GM23338 (cell line): ENCODE measurements at regions not wholly inside any gene's neighbourhood (a gene's known extent, or its start where the extent isn't known, plus 50 kb on each side); places are given as distances from the start of the nearest gene placed in this dataset.

Experiments used
- ATAC-seq: fragments of 200-7000 bp; cut with Tn5 transposase; 3 replicates; pipeline ENCODE4 v1.9.1; 2020
- DNase-seq: peaks from one replicate; pipeline ENCODE4 v3.0.0-alpha.2; 2015; ENCODE audit warnings: low spot score
- H2AFZ ChIP-seq: fragments of 200-600 bp; sonication (generic); 2 replicates; pipeline ENCODE4 v1.8.0; 2016; ENCODE audit warnings: antibody characterized with exemption, mild to moderate bottlenecking, moderate library complexity
- H3F3A ChIP-seq: fragments of 200-600 bp; sonication (generic); replicated peaks from 2 replicates; pipeline ENCODE4 v1.8.0; 2017; ENCODE audit warnings: antibody characterized with exemption, mixed run types, low read depth
- H3K27ac ChIP-seq: fragments of 200-600 bp; sonication (generic); 2 replicates; pipeline ENCODE4 v1.6.1; 2016; ENCODE audit warnings: low read depth
- H3K27me3 ChIP-seq: fragments of 200-600 bp; sonication (generic); 2 replicates; pipeline ENCODE4 v1.8.0; 2016; ENCODE audit warnings: mild to moderate bottlenecking, mixed run types, moderate library complexity; ENCODE audit not compliant: insufficient read depth
- H3K36me3 ChIP-seq: fragments of 200-600 bp; sonication (generic); 2 replicates; pipeline ENCODE4 v1.8.0; 2016; ENCODE audit warnings: mild to moderate bottlenecking; ENCODE audit not compliant: insufficient read depth
- H3K4me1 ChIP-seq: fragments of 200-600 bp; sonication (generic); 2 replicates; pipeline ENCODE4 v1.8.0; 2016; ENCODE audit warnings: mild to moderate bottlenecking, moderate library complexity; ENCODE audit not compliant: insufficient read depth
- H3K4me2 ChIP-seq: fragments of 200-600 bp; sonication (generic); 2 replicates; pipeline ENCODE4 v1.7.1; 2017; ENCODE audit warnings: mixed run types
- H3K4me3 ChIP-seq: fragments of 200-600 bp; sonication (generic); 2 replicates; pipeline ENCODE4 v1.6.1; 2016; ENCODE audit warnings: mixed run types
- H3K79me2 ChIP-seq: fragments of 200-600 bp; sonication (generic); replicated peaks from 2 replicates; pipeline ENCODE4 v1.8.0; 2017; ENCODE audit warnings: mild to moderate bottlenecking; ENCODE audit not compliant: insufficient read depth
- H3K9me2 ChIP-seq: fragments of 200-600 bp; sonication (generic); 2 replicates; pipeline ENCODE4 v1.8.0; 2017; ENCODE audit not compliant: insufficient read depth
- H4K20me1 ChIP-seq: fragments of 200-600 bp; sonication (generic); replicated peaks from 2 replicates; pipeline ENCODE4 v1.8.0; 2017; ENCODE audit warnings: mild to moderate bottlenecking; ENCODE audit not compliant: insufficient read depth
- H3K27ac Mint-ChIP-seq: 2 replicates; pipeline ENCODE4 v1.8.0; 2020; ENCODE audit warnings: inconsistent platforms, mild to moderate bottlenecking, moderate library complexity, mixed read lengths
- H3K27me3 Mint-ChIP-seq: 3 replicates; pipeline ENCODE4 v1.8.0; 2022; ENCODE audit warnings: low read depth, mild to moderate bottlenecking, moderate library complexity, mixed read lengths, inconsistent platforms; ENCODE audit not compliant: insufficient read depth, poor library complexity
- H3K36me3 Mint-ChIP-seq: 3 replicates; pipeline ENCODE4 v1.8.0; 2021; ENCODE audit warnings: low read depth, mild to moderate bottlenecking, inconsistent platforms, moderate library complexity, mixed read lengths
- H3K4me1 Mint-ChIP-seq: 3 replicates; pipeline ENCODE4 v1.8.0; 2020; ENCODE audit warnings: mild to moderate bottlenecking, inconsistent platforms, mixed read lengths
- H3K4me3 Mint-ChIP-seq: 3 replicates; pipeline ENCODE4 v1.8.0; 2021; ENCODE audit warnings: moderate library complexity, mild to moderate bottlenecking, inconsistent platforms, mixed read lengths
- H3K9me3 Mint-ChIP-seq: 3 replicates; pipeline ENCODE4 v1.8.0; 2020; ENCODE audit warnings: moderate library complexity, mild to moderate bottlenecking, inconsistent platforms, mixed read lengths
- CREB1 ChIP-seq: fragments of 250-450 bp; sonication (Bioruptor Pico); IDR thresholded peaks from 2 replicates; pipeline ENCODE4 v1.5.0; 2020; ENCODE audit warnings: low read depth, mild to moderate bottlenecking, moderate library complexity
- EZH2 ChIP-seq: fragments of 200-600 bp; sonication (generic); IDR thresholded peaks from one replicate; pipeline ENCODE4 v1.8.0; 2017; ENCODE audit warnings: antibody characterized with exemption, mild to moderate bottlenecking, low read depth; ENCODE audit not compliant: unreplicated experiment
- EZH2phosphoT487 ChIP-seq: fragments of 200-600 bp; sonication (generic); IDR thresholded peaks from one replicate; pipeline ENCODE4 v1.8.1; 2018; ENCODE audit warnings: antibody characterized with exemption; ENCODE audit not compliant: unreplicated experiment
- JUNB ChIP-seq: IDR thresholded peaks from one replicate; pipeline ENCODE4 v1.6.1; 2016; ENCODE audit warnings: antibody characterized with exemption; ENCODE audit not compliant: unreplicated experiment
- NANOG ChIP-seq: IDR thresholded peaks from 2 replicates; pipeline ENCODE4 v1.6.1; 2016; ENCODE audit warnings: antibody characterized with exemption, borderline replicate concordance
- POLR2AphosphoS5 ChIP-seq: IDR thresholded peaks from 2 replicates; pipeline ENCODE4 v1.6.1; 2016; ENCODE audit warnings: antibody characterized with exemption, low read depth
- STAT1 ChIP-seq: IDR thresholded peaks from one replicate; pipeline ENCODE4 v1.6.1; 2016; ENCODE audit warnings: antibody characterized with exemption; ENCODE audit not compliant: unreplicated experiment
- ZNF114 ChIP-seq: fragments of 250-450 bp; sonication (Bioruptor Pico); IDR thresholded peaks from 2 replicates; pipeline ENCODE4 v1.5.0; 2020; ENCODE audit warnings: mild to moderate bottlenecking, moderate library complexity
- ZNF331 ChIP-seq: fragments of 250-450 bp; sonication (Bioruptor Pico); IDR thresholded peaks from 2 replicates; pipeline ENCODE4 v1.5.0; 2020; ENCODE audit warnings: low read depth, mild to moderate bottlenecking, moderate library complexity
- TF ChIP-seq, protein P1 (sequence below): fragments of 250-450 bp; sonication (Bioruptor Pico); IDR thresholded peaks from 2 replicates; pipeline ENCODE4 v1.5.0; 2020; ENCODE audit warnings: mild to moderate bottlenecking, moderate library complexity
- TF ChIP-seq, protein P2 (sequence below), 2 experiments: fragments of 200-600 bp in 1 of 2; sonication (generic) in 1 of 2; conservative IDR thresholded peaks; 2 replicates each; pipeline versions ENCODE4 v1.5.1 to v1.6.1; 2016 to 2017; ENCODE audit warnings: antibody characterized with exemption in 2 of 2, low read depth in 2 of 2, mild to moderate bottlenecking in 2 of 2, moderate library complexity in 1 of 2
- TF ChIP-seq, protein P3 (sequence below): IDR thresholded peaks from one replicate; pipeline ENCODE4 v1.6.1; 2018; ENCODE audit warnings: antibody characterized with exemption; ENCODE audit not compliant: unreplicated experiment
- TF ChIP-seq, protein P4 (sequence below): IDR thresholded peaks from 2 replicates; pipeline ENCODE4 v1.6.1; 2016; ENCODE audit warnings: antibody characterized with exemption

DNA sequence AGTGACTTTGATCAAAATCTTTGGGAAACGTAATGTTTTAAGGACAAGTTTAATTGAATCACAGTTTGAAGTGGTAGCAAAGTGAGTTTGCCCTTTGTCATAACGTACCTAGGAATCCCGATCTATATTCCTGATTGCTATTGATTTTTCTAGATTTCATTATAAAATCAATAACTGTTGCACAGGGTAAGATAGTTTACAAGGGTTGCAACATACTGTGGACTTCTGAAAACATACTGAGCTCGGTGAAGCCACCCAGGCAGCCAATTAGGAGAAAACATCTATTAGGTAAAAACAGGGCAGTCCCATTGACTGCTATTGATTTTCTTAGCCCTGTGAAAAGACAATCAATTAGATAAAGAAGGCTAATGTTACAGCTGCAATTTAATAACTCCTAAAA lies 659.9 kb downstream of the ISL1 start:
- TF ChIP-seq EZH2 (no peak), POLR2AphosphoS5 (no peak), ZNF114 (CRISPR knock-in tag) (no peak), CREB1 (CRISPR knock-in tag) (no peak), EZH2phosphoT487 (no peak), JUNB (no peak), NANOG (no peak), ZNF331 (CRISPR knock-in tag) (no peak), STAT1 (no peak)
- TF ChIP-seq, protein P1, sequence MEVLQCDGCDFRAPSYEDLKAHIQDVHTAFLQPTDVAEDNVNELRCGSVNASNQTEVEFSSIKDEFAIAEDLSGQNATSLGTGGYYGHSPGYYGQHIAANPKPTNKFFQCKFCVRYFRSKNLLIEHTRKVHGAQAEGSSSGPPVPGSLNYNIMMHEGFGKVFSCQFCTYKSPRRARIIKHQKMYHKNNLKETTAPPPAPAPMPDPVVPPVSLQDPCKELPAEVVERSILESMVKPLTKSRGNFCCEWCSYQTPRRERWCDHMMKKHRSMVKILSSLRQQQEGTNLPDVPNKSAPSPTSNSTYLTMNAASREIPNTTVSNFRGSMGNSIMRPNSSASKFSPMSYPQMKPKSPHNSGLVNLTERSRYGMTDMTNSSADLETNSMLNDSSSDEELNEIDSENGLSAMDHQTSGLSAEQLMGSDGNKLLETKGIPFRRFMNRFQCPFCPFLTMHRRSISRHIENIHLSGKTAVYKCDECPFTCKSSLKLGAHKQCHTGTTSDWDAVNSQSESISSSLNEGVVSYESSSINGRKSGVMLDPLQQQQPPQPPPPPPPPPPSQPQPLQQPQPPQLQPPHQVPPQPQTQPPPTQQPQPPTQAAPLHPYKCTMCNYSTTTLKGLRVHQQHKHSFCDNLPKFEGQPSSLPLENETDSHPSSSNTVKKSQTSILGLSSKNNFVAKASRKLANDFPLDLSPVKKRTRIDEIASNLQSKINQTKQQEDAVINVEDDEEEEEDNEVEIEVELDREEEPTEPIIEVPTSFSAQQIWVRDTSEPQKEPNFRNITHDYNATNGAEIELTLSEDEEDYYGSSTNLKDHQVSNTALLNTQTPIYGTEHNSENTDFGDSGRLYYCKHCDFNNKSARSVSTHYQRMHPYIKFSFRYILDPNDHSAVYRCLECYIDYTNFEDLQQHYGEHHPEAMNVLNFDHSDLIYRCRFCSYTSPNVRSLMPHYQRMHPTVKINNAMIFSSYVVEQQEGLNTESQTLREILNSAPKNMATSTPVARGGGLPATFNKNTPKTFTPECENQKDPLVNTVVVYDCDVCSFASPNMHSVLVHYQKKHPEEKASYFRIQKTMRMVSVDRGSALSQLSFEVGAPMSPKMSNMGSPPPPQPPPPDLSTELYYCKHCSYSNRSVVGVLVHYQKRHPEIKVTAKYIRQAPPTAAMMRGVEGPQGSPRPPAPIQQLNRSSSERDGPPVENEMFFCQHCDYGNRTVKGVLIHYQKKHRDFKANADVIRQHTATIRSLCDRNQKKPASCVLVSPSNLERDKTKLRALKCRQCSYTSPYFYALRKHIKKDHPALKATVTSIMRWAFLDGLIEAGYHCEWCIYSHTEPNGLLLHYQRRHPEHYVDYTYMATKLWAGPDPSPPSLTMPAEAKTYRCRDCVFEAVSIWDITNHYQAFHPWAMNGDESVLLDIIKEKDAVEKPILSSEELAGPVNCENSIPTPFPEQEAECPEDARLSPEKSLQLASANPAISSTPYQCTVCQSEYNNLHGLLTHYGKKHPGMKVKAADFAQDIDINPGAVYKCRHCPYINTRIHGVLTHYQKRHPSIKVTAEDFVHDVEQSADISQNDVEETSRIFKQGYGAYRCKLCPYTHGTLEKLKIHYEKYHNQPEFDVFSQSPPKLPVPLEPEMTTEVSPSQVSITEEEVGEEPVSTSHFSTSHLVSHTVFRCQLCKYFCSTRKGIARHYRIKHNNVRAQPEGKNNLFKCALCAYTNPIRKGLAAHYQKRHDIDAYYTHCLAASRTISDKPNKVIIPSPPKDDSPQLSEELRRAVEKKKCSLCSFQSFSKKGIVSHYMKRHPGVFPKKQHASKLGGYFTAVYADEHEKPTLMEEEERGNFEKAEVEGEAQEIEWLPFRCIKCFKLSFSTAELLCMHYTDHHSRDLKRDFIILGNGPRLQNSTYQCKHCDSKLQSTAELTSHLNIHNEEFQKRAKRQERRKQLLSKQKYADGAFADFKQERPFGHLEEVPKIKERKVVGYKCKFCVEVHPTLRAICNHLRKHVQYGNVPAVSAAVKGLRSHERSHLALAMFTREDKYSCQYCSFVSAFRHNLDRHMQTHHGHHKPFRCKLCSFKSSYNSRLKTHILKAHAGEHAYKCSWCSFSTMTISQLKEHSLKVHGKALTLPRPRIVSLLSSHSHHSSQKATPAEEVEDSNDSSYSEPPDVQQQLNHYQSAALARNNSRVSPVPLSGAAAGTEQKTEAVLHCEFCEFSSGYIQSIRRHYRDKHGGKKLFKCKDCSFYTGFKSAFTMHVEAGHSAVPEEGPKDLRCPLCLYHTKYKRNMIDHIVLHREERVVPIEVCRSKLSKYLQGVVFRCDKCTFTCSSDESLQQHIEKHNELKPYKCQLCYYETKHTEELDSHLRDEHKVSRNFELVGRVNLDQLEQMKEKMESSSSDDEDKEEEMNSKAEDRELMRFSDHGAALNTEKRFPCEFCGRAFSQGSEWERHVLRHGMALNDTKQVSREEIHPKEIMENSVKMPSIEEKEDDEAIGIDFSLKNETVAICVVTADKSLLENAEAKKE (CRISPR knock-in tag), result no peak
- TF ChIP-seq, protein P2, sequence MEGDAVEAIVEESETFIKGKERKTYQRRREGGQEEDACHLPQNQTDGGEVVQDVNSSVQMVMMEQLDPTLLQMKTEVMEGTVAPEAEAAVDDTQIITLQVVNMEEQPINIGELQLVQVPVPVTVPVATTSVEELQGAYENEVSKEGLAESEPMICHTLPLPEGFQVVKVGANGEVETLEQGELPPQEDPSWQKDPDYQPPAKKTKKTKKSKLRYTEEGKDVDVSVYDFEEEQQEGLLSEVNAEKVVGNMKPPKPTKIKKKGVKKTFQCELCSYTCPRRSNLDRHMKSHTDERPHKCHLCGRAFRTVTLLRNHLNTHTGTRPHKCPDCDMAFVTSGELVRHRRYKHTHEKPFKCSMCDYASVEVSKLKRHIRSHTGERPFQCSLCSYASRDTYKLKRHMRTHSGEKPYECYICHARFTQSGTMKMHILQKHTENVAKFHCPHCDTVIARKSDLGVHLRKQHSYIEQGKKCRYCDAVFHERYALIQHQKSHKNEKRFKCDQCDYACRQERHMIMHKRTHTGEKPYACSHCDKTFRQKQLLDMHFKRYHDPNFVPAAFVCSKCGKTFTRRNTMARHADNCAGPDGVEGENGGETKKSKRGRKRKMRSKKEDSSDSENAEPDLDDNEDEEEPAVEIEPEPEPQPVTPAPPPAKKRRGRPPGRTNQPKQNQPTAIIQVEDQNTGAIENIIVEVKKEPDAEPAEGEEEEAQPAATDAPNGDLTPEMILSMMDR (conservative IDR thresholded peaks at IDR 0.05; ENCODE audit: low read depth in 2 of 2), result no peak
- TF ChIP-seq, protein P3, sequence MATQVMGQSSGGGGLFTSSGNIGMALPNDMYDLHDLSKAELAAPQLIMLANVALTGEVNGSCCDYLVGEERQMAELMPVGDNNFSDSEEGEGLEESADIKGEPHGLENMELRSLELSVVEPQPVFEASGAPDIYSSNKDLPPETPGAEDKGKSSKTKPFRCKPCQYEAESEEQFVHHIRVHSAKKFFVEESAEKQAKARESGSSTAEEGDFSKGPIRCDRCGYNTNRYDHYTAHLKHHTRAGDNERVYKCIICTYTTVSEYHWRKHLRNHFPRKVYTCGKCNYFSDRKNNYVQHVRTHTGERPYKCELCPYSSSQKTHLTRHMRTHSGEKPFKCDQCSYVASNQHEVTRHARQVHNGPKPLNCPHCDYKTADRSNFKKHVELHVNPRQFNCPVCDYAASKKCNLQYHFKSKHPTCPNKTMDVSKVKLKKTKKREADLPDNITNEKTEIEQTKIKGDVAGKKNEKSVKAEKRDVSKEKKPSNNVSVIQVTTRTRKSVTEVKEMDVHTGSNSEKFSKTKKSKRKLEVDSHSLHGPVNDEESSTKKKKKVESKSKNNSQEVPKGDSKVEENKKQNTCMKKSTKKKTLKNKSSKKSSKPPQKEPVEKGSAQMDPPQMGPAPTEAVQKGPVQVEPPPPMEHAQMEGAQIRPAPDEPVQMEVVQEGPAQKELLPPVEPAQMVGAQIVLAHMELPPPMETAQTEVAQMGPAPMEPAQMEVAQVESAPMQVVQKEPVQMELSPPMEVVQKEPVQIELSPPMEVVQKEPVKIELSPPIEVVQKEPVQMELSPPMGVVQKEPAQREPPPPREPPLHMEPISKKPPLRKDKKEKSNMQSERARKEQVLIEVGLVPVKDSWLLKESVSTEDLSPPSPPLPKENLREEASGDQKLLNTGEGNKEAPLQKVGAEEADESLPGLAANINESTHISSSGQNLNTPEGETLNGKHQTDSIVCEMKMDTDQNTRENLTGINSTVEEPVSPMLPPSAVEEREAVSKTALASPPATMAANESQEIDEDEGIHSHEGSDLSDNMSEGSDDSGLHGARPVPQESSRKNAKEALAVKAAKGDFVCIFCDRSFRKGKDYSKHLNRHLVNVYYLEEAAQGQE, result no peak
- TF ChIP-seq, protein P4, sequence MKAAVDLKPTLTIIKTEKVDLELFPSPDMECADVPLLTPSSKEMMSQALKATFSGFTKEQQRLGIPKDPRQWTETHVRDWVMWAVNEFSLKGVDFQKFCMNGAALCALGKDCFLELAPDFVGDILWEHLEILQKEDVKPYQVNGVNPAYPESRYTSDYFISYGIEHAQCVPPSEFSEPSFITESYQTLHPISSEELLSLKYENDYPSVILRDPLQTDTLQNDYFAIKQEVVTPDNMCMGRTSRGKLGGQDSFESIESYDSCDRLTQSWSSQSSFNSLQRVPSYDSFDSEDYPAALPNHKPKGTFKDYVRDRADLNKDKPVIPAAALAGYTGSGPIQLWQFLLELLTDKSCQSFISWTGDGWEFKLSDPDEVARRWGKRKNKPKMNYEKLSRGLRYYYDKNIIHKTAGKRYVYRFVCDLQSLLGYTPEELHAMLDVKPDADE, result no peak
- no peaks in the 10 kb centered on the region for H3K9me2 ChIP-seq
- no peak overlapping the region for H3K4me3 ChIP-seq
- H3K27me3 ChIP-seq, result no peaks in the 10 kb centered on the region
- DNase-seq (no peak), ATAC-seq (peak; percentile 45)
- H3K27ac Mint-ChIP-seq, result no peak overlapping the region
- H3K79me2 ChIP-seq, result no peaks in the 10 kb centered on the region
- H3F3A ChIP-seq, result no peaks in the 10 kb centered on the region
- H3K4me3 Mint-ChIP-seq, result no peak overlapping the region
- H3K9me3 Mint-ChIP-seq, result no peaks in the 10 kb centered on the region
- peaks cover 16% of the 10 kb centered on the region; the same call in 2 of the 3 replicates for H3K4me1 Mint-ChIP-seq
- no peaks in the 10 kb centered on the region for H3K36me3 ChIP-seq
- no peaks in the 10 kb centered on the region for H3K27me3 Mint-ChIP-seq
- H2AFZ ChIP-seq, result no peak overlapping the region
- no peaks in the 10 kb centered on the region for H4K20me1 ChIP-seq
- no peak overlapping the region for H3K4me2 ChIP-seq
- peaks cover 12% of the 10 kb centered on the region for H3K4me1 ChIP-seq
- H3K36me3 Mint-ChIP-seq, result no peaks in the 10 kb centered on the region
- H3K27ac ChIP-seq, result no peak overlapping the region
